Common myeloid progenitor, CD34-positive (primary cell): ENCODE measurements at regions not wholly inside any gene's neighbourhood (a gene's known extent, or its start where the extent isn't known, plus 50 kb on each side); places are given as distances from the start of the nearest gene placed in this dataset.
"Not testable (repeated sequence)": the region's sequence is repeated elsewhere in the genome, so short reads cannot be mapped to it uniquely, and the experiment has no call there.

Source experiments
- CTCF ChIA-PET: fragments of 350-600 bp; sonication (Branson Sonifier 250); formaldehyde crosslinking; loops from one replicate; lab custom pipeline; 2021; ENCODE audit warnings: antibody characterized with exemption; lab: Charles Lee
- POLR2A ChIA-PET: fragments of 350-600 bp; sonication (Branson Sonifier 250); formaldehyde crosslinking; loops from one replicate; lab custom pipeline; 2021; ENCODE audit warnings: antibody characterized with exemption; lab: Charles Lee
- DNase-seq, 3 donors: peaks; one replicate each; pipeline versions ENCODE4 v3.0.0 to v3.0.0-alpha.2; 2013
- H3K27ac ChIP-seq, 2 experiments: 1 replicate in 1 of 2; 2 replicates in 1 of 2; pipeline ENCODE4 v1.7.0; 2013; ENCODE audit warnings: inconsistent platforms in 2 of 2, low read length in 2 of 2, mild to moderate bottlenecking in 2 of 2, low read depth in 1 of 2, moderate library complexity in 1 of 2; ENCODE audit not compliant: severe bottlenecking in 2 of 2, insufficient read depth in 1 of 2, poor library complexity in 1 of 2
- H3K27me3 ChIP-seq, 5 experiments: replicated peaks in 2 of 5; 1 replicate in 3 of 5; 2 replicates in 2 of 5; pipeline versions ENCODE4 v1.6.1 to v1.7.0; 2013; ENCODE audit warnings: low read length in 4 of 5, mild to moderate bottlenecking in 2 of 5, moderate library complexity in 2 of 5, inconsistent platforms in 1 of 5; ENCODE audit not compliant: insufficient read depth in 5 of 5, control insufficient read depth in 4 of 5
- H3K36me3 ChIP-seq, 4 experiments: 1 replicate in 2 of 4; 2 replicates in 2 of 4; pipeline versions ENCODE4 v1.6.1 to v1.7.0; 2013; ENCODE audit warnings: low read length in 3 of 4, control low read depth in 1 of 4, mild to moderate bottlenecking in 1 of 4; ENCODE audit not compliant: control insufficient read depth in 4 of 4, insufficient read depth in 4 of 4
- H3K4me1 ChIP-seq, 4 experiments: 1 replicate in 3 of 4; 2 replicates in 1 of 4; pipeline versions ENCODE4 v1.6.1 to v1.7.1; 2013; ENCODE audit warnings: low read length in 3 of 4, mild to moderate bottlenecking in 3 of 4, control low read depth in 1 of 4, inconsistent platforms in 1 of 4, moderate library complexity in 1 of 4; ENCODE audit not compliant: control insufficient read depth in 4 of 4, insufficient read depth in 4 of 4; ENCODE audit errors: control extremely low read depth in 1 of 4
- H3K4me3 ChIP-seq, 7 experiments: 1 replicate in 4 of 7; 2 replicates in 3 of 7; pipeline versions ENCODE4 v1.5.1 to v1.7.0; 2013; ENCODE audit warnings: mild to moderate bottlenecking in 7 of 7, low read length in 6 of 7, moderate library complexity in 6 of 7, inconsistent platforms in 2 of 7, low read depth in 2 of 7, control low read depth in 1 of 7; ENCODE audit not compliant: insufficient read depth in 4 of 7, control insufficient read depth in 1 of 7; ENCODE audit errors: extremely low read depth in 1 of 7
- H3K9me3 ChIP-seq, 5 experiments: 1 replicate in 4 of 5; 2 replicates in 1 of 5; pipeline versions ENCODE4 v1.6.1 to v1.7.1; 2013; ENCODE audit warnings: low read length in 4 of 5, mild to moderate bottlenecking in 2 of 5, inconsistent platforms in 1 of 5, low read depth in 1 of 5, moderate library complexity in 1 of 5; ENCODE audit not compliant: control insufficient read depth in 4 of 5, insufficient read depth in 2 of 5; ENCODE audit errors: control extremely low read depth in 1 of 5
- WGBS: methylation state at CpG from one replicate; pipeline ENCODE4 v1.1.5; 2013; ENCODE audit not compliant: insufficient coverage; 5-methylcytosine and 5-hydroxymethylcytosine counted together

DNA sequence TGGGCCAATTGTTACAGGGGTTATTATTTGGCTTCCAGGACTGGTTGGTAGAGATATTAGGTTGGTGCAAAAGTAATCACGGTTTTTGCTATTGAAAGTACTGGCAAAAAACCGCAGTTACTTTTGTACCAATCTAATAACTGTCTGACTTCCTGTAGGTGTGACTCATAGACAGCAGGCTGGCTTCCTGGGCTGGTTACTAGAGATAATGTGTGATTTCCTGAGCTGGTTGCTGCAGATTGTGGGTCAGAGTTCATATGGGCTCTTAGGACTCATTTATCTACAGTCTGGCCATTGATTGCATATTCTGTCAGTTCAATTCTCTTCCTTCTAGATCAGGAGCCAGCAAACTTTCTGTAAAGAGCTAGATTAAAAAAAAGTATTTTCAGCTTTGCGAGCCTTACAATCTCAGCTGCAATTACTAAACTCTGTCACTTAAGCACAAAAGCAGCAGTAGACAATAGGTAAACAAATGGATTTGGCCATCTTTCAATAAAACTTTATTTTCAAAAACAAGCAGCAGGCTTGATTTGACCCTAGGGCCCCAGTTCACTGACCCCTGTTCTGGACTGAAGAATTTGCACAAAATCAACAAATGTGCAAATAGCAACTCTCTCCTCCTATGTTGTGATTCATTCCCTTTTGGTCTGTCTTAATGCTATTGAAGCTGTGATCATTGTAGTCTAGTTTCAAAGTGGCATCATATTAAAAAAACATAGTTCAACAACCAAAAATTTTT lies 50.8 kb upstream of the BOD1L1 start:
- no peaks in the 10 kb centered on the region for H3K36me3 ChIP-seq
- H3K27me3 ChIP-seq = no peaks in the 10 kb centered on the region
- no peaks in the 10 kb centered on the region for H3K4me1 ChIP-seq
- DNase-seq = peak in 2 of 3 donors; percentile 31 to 50
- ChIA-PET CTCF (interaction anchor here (1.9 kb wide), 1 partner anchor 19 kb away, joined by 3 read pairs; no protein-coding TSS in a partner anchor), POLR2A (no interaction called here)
- no CpG with 5 or more reads among the region's 3 CpGs for WGBS
- H3K27ac ChIP-seq = no peak overlapping the region
- H3K9me3 ChIP-seq = peaks cover 0 to 23% (median 0%) of the 10 kb centered on the region in 5 experiments
- H3K4me3 ChIP-seq = no peak overlapping the region

- DNase-seq = no peak
- POLR2A ChIA-PET = interaction anchor here (0.5 kb wide), 1 partner anchor 644 kb away, joined by 3 read pairs; no protein-coding TSS in a partner anchor
- H3K27ac ChIP-seq = no peak overlapping the region
- H3K36me3 ChIP-seq = no peaks in the 10 kb centered on the region
- H3K27me3 ChIP-seq = no peaks in the 10 kb centered on the region
- H3K9me3 ChIP-seq = peaks cover 0 to 31% (median 5%) of the 10 kb centered on the region in 5 experiments
- no CpG with 5 or more reads among the region's 2 CpGs for WGBS
- CTCF ChIA-PET = no interaction called here
- H3K4me1 ChIP-seq = no peaks in the 10 kb centered on the region
- H3K4me3 ChIP-seq = no peak overlapping the region
Observed at GRCh38 chr4:13681570-13681969, 54.0 kb upstream of the BOD1L1 start.

GRCh38 chr4:13694256-13694655 lies 66.7 kb upstream of the BOD1L1 start:
- 100% methylated on average over 1 of the region's 1 CpG for WGBS
- ChIA-PET CTCF (no interaction called here), POLR2A (no interaction called here)
- no peak overlapping the region for H3K27ac ChIP-seq
- DNase-seq = no peak
- H3K27me3 ChIP-seq = no peaks in the 10 kb centered on the region
- no peaks in the 10 kb centered on the region for H3K4me1 ChIP-seq
- H3K4me3 ChIP-seq = no peak overlapping the region
- peaks cover 0 to 6% (median 0%) of the 10 kb centered on the region in 5 experiments for H3K9me3 ChIP-seq
- H3K36me3 ChIP-seq = no peaks in the 10 kb centered on the region

DNA sequence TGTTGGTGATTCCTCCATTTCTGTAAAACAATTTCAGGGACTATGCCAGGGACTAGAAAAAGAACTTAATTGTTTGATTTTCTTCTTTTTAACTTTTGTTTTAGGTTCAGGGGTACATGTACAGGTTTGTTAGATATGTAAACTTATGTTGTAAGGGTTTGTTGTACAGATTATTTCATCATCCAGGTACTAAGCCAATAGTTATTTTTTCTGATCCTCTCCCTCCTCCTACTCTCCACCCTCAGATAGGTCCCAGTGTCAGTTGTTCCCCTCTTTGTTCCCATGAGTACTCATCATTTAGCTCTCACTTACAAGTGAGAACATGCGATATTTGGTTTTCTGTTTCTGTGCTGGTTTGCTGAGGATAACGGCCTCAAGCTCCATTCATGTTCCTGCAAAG lies 70.8 kb upstream of the BOD1L1 start:
- no CpG with 5 or more reads among the region's 2 CpGs for WGBS
- H3K9me3 ChIP-seq = no peaks in the 10 kb centered on the region
- no peaks in the 10 kb centered on the region for H3K36me3 ChIP-seq
- POLR2A ChIA-PET = no interaction called here
- CTCF ChIA-PET = no interaction called here
- no peak overlapping the region for H3K27ac ChIP-seq
- no peak overlapping the region for H3K4me3 ChIP-seq
- H3K27me3 ChIP-seq = no peaks in the 10 kb centered on the region
- no peak for DNase-seq
- no peaks in the 10 kb centered on the region for H3K4me1 ChIP-seq

GRCh38 chr4:13700021-13700857 lies 72.7 kb upstream of the BOD1L1 start:
- Histone ChIP-seq H3K9me3 (no peaks in the 10 kb centered on the region), H3K27me3 (no peaks in the 10 kb centered on the region), H3K4me1 (peaks cover 0 to 10% (median 6%) of the 10 kb centered on the region in 4 experiments), H3K36me3 (no peaks in the 10 kb centered on the region), H3K4me3 (no peak overlapping the region), H3K27ac (no peak overlapping the region)
- CTCF ChIA-PET = no interaction called here
- DNase-seq = no peak
- POLR2A ChIA-PET = no interaction called here
- WGBS = 98% methylated on average over 5 of the region's 8 CpGs

DNA sequence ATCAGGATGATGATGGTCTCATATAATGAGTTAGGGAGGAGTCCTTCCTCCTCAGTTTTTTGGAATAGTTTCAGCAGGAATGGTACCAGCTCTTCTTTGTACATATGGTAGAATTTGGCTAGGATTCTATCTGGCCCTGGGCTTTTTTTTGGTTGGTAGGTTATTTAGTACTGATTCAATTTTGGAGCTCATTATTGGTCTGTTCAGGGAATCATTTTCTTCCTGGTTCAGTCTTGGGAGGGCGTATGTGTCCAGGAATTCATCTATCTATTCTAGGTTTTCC lies 73.3 kb upstream of the BOD1L1 start:
- H3K27ac ChIP-seq, CTCF ChIA-PET: not testable (repeated sequence)

GRCh38 chr4:13701937-13702446 lies 74.5 kb upstream of the BOD1L1 start:
- no peak overlapping the region for H3K4me3 ChIP-seq
- peaks cover 0 to 13% (median 6%) of the 10 kb centered on the region in 4 experiments for H3K4me1 ChIP-seq
- H3K9me3 ChIP-seq = no peaks in the 10 kb centered on the region
- H3K27me3 ChIP-seq = no peaks in the 10 kb centered on the region
- H3K36me3 ChIP-seq = no peaks in the 10 kb centered on the region
- 95% methylated on average over 2 of the region's 2 CpGs for WGBS
- ChIA-PET POLR2A (no interaction called here), CTCF (no interaction called here)
- DNase-seq = peak; percentile 15 to 80 (median 70)
- no peak overlapping the region for H3K27ac ChIP-seq

More for the DNA sequence above, 73.3 kb upstream of the BOD1L1 start:
- H3K27me3 ChIP-seq, H3K4me3 ChIP-seq, POLR2A ChIA-PET, H3K36me3 ChIP-seq, H3K9me3 ChIP-seq, DNase-seq: not testable (repeated sequence)
- H3K4me1 ChIP-seq = peaks cover 0 to 13% (median 6%) of the 10 kb centered on the region in 4 experiments
- 100% methylated on average over 1 of the region's 1 CpG for WGBS
